ENCODE measurements at regions not wholly inside any gene's neighbourhood (a gene's known extent, or its start where the extent isn't known, plus 50 kb on each side); places are given as distances from the start of the nearest gene placed in this dataset.

GRCh38 chr12:88691811-88692210, 111.5 kb upstream of the KITLG start:
- Histone ChIP-seq H3K4me3 (ENCODE audit: control insufficient read depth in 2 of 3, extremely low read depth in 1 of 3, insufficient read depth in 2 of 3, low read depth in 1 of 3, low read length in 3 of 3) (no peak overlapping the region), H3K27me3 (ENCODE audit: control insufficient read depth, extremely low read depth, insufficient read depth, low read length) (no peaks in the 10 kb centered on the region), H3K36me3 (ENCODE audit: control insufficient read depth in 2 of 2, extremely low read depth in 1 of 2, insufficient read depth in 2 of 2, low read length in 2 of 2) (no peaks in the 10 kb centered on the region), H3K4me2 (ENCODE audit: control insufficient read depth, extremely low read depth, insufficient read depth, low read depth, low read length) (no peak overlapping the region), H3K27ac (ENCODE audit: control insufficient read depth, insufficient read depth, low read length) (no peak overlapping the region), H3K9ac (ENCODE audit: control insufficient read depth, extremely low read depth, insufficient read depth, low read length) (no peak overlapping the region), H3K9me1 (ENCODE audit: control insufficient read depth, extremely low read depth, insufficient read depth, low read length) (no peaks in the 10 kb centered on the region), H2AFZ (ENCODE audit: control insufficient read depth, low read length) (no peak overlapping the region), H3K79me2 (ENCODE audit: control insufficient read depth, insufficient read depth, low read length) (no peaks in the 10 kb centered on the region), H4K20me1 (ENCODE audit: control insufficient read depth, extremely low read depth, insufficient read depth, low read length) (no peaks in the 10 kb centered on the region), H3K4me1 (ENCODE audit: control insufficient read depth, extremely low read depth, insufficient read depth, low read length) (no peaks in the 10 kb centered on the region), H3K9me3 (ENCODE audit: control insufficient read depth, low read depth, low read length) (no peaks in the 10 kb centered on the region)
- FAIRE-seq (no peak), DNase-seq (ENCODE audit: low read depth, low spot score) (no peak)
- dilution Hi-C loops (cut with MboI; ENCODE audit: extremely low pct_ligation_motif_present, low sequenced_read_pairs) = no loop called here
- no peak for TF ChIP-seq EZH2 (IDR thresholded peaks at IDR 0.05; ENCODE audit: low read length)
- TF ChIP-seq CTCF (optimal IDR thresholded peaks at IDR 0.05 in 1 of 3, IDR thresholded peaks at IDR 0.05 in 1 of 3, conservative IDR thresholded peaks at IDR 0.05 in 1 of 3; ENCODE audit: extremely low read depth in 1 of 3, insufficient read depth in 2 of 3, low read length in 3 of 3) = no peak

GRCh38 chr12:88684610-88685009, 104.3 kb upstream of the KITLG start:
- no peaks in the 10 kb centered on the region for H3K79me2 ChIP-seq (ENCODE audit: control insufficient read depth, insufficient read depth, low read length)
- H3K27ac ChIP-seq (ENCODE audit: control insufficient read depth, insufficient read depth, low read length) = no peak overlapping the region
- no peak overlapping the region for H3K9ac ChIP-seq (ENCODE audit: control insufficient read depth, extremely low read depth, insufficient read depth, low read length)
- no peak overlapping the region for H3K4me3 ChIP-seq (ENCODE audit: control insufficient read depth in 2 of 3, extremely low read depth in 1 of 3, insufficient read depth in 2 of 3, low read depth in 1 of 3, low read length in 3 of 3)
- no peak overlapping the region for H3K4me2 ChIP-seq (ENCODE audit: control insufficient read depth, extremely low read depth, insufficient read depth, low read depth, low read length)
- FAIRE-seq (no peak), DNase-seq (ENCODE audit: low read depth, low spot score) (no peak)
- H3K36me3 ChIP-seq (ENCODE audit: control insufficient read depth in 2 of 2, extremely low read depth in 1 of 2, insufficient read depth in 2 of 2, low read length in 2 of 2) = no peaks in the 10 kb centered on the region
- TF ChIP-seq CTCF (optimal IDR thresholded peaks at IDR 0.05 in 1 of 3, IDR thresholded peaks at IDR 0.05 in 1 of 3, conservative IDR thresholded peaks at IDR 0.05 in 1 of 3; ENCODE audit: extremely low read depth in 1 of 3, insufficient read depth in 2 of 3, low read length in 3 of 3) = no peak
- TF ChIP-seq EZH2 (IDR thresholded peaks at IDR 0.05; ENCODE audit: low read length) = no peak
- H2AFZ ChIP-seq (ENCODE audit: control insufficient read depth, low read length) = no peak overlapping the region
- H3K4me1 ChIP-seq (ENCODE audit: control insufficient read depth, extremely low read depth, insufficient read depth, low read length) = no peaks in the 10 kb centered on the region
- H4K20me1 ChIP-seq (ENCODE audit: control insufficient read depth, extremely low read depth, insufficient read depth, low read length) = no peaks in the 10 kb centered on the region
- H3K9me1 ChIP-seq (ENCODE audit: control insufficient read depth, extremely low read depth, insufficient read depth, low read length) = no peaks in the 10 kb centered on the region
- dilution Hi-C loops (cut with MboI; ENCODE audit: extremely low pct_ligation_motif_present, low sequenced_read_pairs) = no loop called here
- no peaks in the 10 kb centered on the region for H3K27me3 ChIP-seq (ENCODE audit: control insufficient read depth, extremely low read depth, insufficient read depth, low read length)
- H3K9me3 ChIP-seq (ENCODE audit: control insufficient read depth, low read depth, low read length) = no peaks in the 10 kb centered on the region
